Suprapubic skin (tissue), 4 donors: ENCODE measurements at regions not wholly inside any gene's neighbourhood (a gene's known extent, or its start where the extent isn't known, plus 50 kb on each side); places are given as distances from the start of the nearest gene placed in this dataset.

ENCODE experiments used
- DNase-seq, 2 donors: peaks; one replicate each; pipeline ENCODE4 v3.0.0-alpha.2; 2019; ENCODE audit warnings: low spot score in 2 of 2
- H3K27ac ChIP-seq: fragments of 200-600 bp; sonication (generic); one replicate; pipeline ENCODE4 v1.5.1; 2019
- H3K27me3 ChIP-seq: fragments of 200-600 bp; sonication (generic); one replicate; pipeline ENCODE4 v1.5.1; 2019
- H3K36me3 ChIP-seq: fragments of 200-600 bp; sonication (generic); one replicate; pipeline ENCODE4 v1.5.1; 2019
- H3K4me1 ChIP-seq: fragments of 200-600 bp; sonication (generic); one replicate; pipeline ENCODE4 v1.5.1; 2019
- H3K4me3 ChIP-seq: fragments of 200-600 bp; sonication (generic); one replicate; pipeline ENCODE4 v1.5.1; 2019; ENCODE audit warnings: mild to moderate bottlenecking
- H3K9me3 ChIP-seq: fragments of 200-600 bp; sonication (generic); one replicate; pipeline ENCODE4 v1.5.1; 2019
- CTCF ChIP-seq, 2 donors: fragments of 200-600 bp in 1 of 2; fragments of 450-650 bp in 1 of 2; sonication (generic) in 1 of 2; IDR thresholded peaks; one replicate each; pipeline ENCODE4 v1.5.1; 2016 to 2019; ENCODE audit warnings: antibody characterized with exemption in 2 of 2, mild to moderate bottlenecking in 1 of 2, moderate library complexity in 1 of 2
- EP300 ChIP-seq: sonication (generic); formaldehyde crosslinking; IDR thresholded peaks from one replicate; pipeline ENCODE4 v1.6.1; 2017; ENCODE audit warnings: antibody characterized with exemption
- POLR2A ChIP-seq, 2 donors: fragments of 450-650 bp; IDR thresholded peaks; one replicate each; pipeline ENCODE4 v1.6.1; 2017; ENCODE audit warnings: antibody characterized with exemption in 2 of 2, mild to moderate bottlenecking in 2 of 2, moderate library complexity in 2 of 2
- POLR2AphosphoS5 ChIP-seq, 3 donors: sonication (generic); formaldehyde crosslinking; IDR thresholded peaks; one replicate each; pipeline ENCODE4 v1.6.1; 2017; ENCODE audit warnings: antibody characterized with exemption in 3 of 3
- WGBS: methylation state at CpG from one replicate; pipeline ENCODE4 v1.1.5; 2018; 5-methylcytosine and 5-hydroxymethylcytosine counted together

GRCh38 chr11:104661901-104662300 is 236.4 kb downstream of the CASP12 start:
- Histone ChIP-seq H3K27ac (no peak overlapping the region), H3K36me3 (no peaks in the 10 kb centered on the region), H3K27me3 (no peaks in the 10 kb centered on the region), H3K9me3 (no peaks in the 10 kb centered on the region), H3K4me3 (no peak overlapping the region), H3K4me1 (no peaks in the 10 kb centered on the region)
- no peak for DNase-seq
- 73% methylated on average over 1 of the region's 1 CpG for WGBS
- no peak for TF ChIP-seq POLR2AphosphoS5 (IDR thresholded peaks at IDR 0.05)
- TF ChIP-seq EP300: no peak
- no peak for TF ChIP-seq CTCF (IDR thresholded peaks at IDR 0.05)
- no peak for TF ChIP-seq POLR2A (IDR thresholded peaks at IDR 0.05)

- H3K4me3 ChIP-seq: no peak overlapping the region
- no peaks in the 10 kb centered on the region for H3K9me3 ChIP-seq
- WGBS: 63% methylated on average over 5 of the region's 5 CpGs
- no peak for DNase-seq
- TF ChIP-seq POLR2AphosphoS5 (IDR thresholded peaks at IDR 0.05) (no peak), EP300 (no peak), CTCF (IDR thresholded peaks at IDR 0.05) (no peak), POLR2A (IDR thresholded peaks at IDR 0.05) (no peak)
- H3K36me3 ChIP-seq: no peaks in the 10 kb centered on the region
- H3K4me1 ChIP-seq: no peaks in the 10 kb centered on the region
- no peak overlapping the region for H3K27ac ChIP-seq
- no peaks in the 10 kb centered on the region for H3K27me3 ChIP-seq
Observed at GRCh38 chr11:104661471-104661870, 236.8 kb downstream of the CASP12 start.

DNA sequence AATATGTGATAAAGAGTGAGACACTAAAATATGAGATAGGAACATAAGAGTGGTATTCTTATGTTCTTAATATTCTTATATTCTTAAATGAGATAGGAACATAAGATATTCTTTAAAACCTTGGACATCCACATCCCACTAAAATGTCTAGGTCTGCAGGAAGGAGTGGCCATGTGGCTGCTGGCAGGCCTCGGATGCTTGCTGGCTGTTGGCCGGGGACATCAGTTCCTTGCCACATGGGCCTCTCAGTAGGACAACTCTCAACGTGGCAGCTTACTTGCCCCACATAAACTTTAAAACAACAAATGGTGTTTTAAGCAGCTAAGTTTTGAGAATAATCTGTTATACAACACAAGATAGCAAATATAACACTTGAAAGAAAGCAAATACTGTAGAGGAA is 240.1 kb downstream of the CASP12 start:
- Histone ChIP-seq H3K27me3 (no peaks in the 10 kb centered on the region), H3K36me3 (no peaks in the 10 kb centered on the region), H3K4me3 (no peak overlapping the region), H3K4me1 (peaks cover 4% of the 10 kb centered on the region), H3K27ac (no peak overlapping the region), H3K9me3 (no peaks in the 10 kb centered on the region)
- 83% methylated on average over 3 of the region's 3 CpGs for WGBS
- DNase-seq: no peak
- TF ChIP-seq POLR2A (IDR thresholded peaks at IDR 0.05) (no peak), CTCF (IDR thresholded peaks at IDR 0.05) (no peak)

- peaks cover 7% of the 10 kb centered on the region for H3K4me1 ChIP-seq
- H3K27me3 ChIP-seq: no peaks in the 10 kb centered on the region
- no peak overlapping the region for H3K4me3 ChIP-seq
- no peaks in the 10 kb centered on the region for H3K36me3 ChIP-seq
- no peak overlapping the region for H3K27ac ChIP-seq
- DNase-seq: no peak
- no peak for TF ChIP-seq CTCF (IDR thresholded peaks at IDR 0.05)
- TF ChIP-seq POLR2A (IDR thresholded peaks at IDR 0.05): no peak
- TF ChIP-seq EP300: no peak
- TF ChIP-seq POLR2AphosphoS5 (IDR thresholded peaks at IDR 0.05): no peak
- no peaks in the 10 kb centered on the region for H3K9me3 ChIP-seq
- 94% methylated on average over 2 of the region's 2 CpGs for WGBS
Observed at GRCh38 chr11:104657083-104657482, 241.2 kb downstream of the CASP12 start.

DNA sequence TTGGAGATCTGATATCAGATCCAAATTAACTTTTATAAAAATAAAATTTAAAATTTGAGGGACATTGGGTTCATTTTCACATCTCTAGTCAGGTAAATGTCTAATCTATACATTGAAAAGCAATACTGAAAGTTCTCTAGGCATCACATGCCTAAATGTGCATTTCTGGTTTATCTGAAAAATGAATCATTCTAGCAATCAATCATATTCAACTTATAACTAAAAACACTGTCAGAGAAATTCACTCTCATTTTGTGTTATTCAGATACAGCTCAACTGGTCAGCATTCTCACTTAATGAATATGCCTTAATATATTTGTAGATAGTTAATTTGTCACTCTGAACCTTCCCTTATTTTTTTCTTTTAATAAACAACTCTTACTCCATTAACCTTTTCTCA is 243.2 kb downstream of the CASP12 start:
- no peaks in the 10 kb centered on the region for H3K9me3 ChIP-seq
- no peaks in the 10 kb centered on the region for H3K36me3 ChIP-seq
- TF ChIP-seq POLR2AphosphoS5 (IDR thresholded peaks at IDR 0.05) (no peak), POLR2A (IDR thresholded peaks at IDR 0.05) (no peak), EP300 (no peak), CTCF (IDR thresholded peaks at IDR 0.05) (no peak)
- H3K4me3 ChIP-seq: no peak overlapping the region
- H3K4me1 ChIP-seq: peaks cover 7% of the 10 kb centered on the region
- no peak overlapping the region for H3K27ac ChIP-seq
- no peaks in the 10 kb centered on the region for H3K27me3 ChIP-seq
- no peak for DNase-seq
